Motor neuron (in vitro differentiated cells): ENCODE measurements at regions not wholly inside any gene's neighbourhood (a gene's known extent, or its start where the extent isn't known, plus 50 kb on each side); places are given as distances from the start of the nearest gene placed in this dataset.

Experiments used
- ATAC-seq, 8 experiments: fragments of 200-7000 bp; cut with Tn5 transposase; replicated peaks in 6 of 8; 2 replicates each; pipeline ENCODE4 v1.8.0; 2021; ENCODE audit warnings: mild to moderate bottlenecking in 8 of 8, moderate library complexity in 8 of 8
- H3K27ac ChIP-seq, 2 donors: fragments of 250-450 bp; sonication (Bioruptor Pico); 2 replicates each; pipeline ENCODE4 v1.9.0; 2021; ENCODE audit warnings: antibody characterized with exemption in 2 of 2, mild to moderate bottlenecking in 2 of 2, moderate library complexity in 1 of 2
- H3K4me1 ChIP-seq, 2 donors: fragments of 250-450 bp; sonication (Bioruptor Pico); replicated peaks in 1 of 2; 2 replicates each; pipeline ENCODE4 v1.6.1; 2021; ENCODE audit warnings: antibody characterized with exemption in 2 of 2, mild to moderate bottlenecking in 2 of 2, moderate library complexity in 1 of 2
- H3K4me3 ChIP-seq, 5 donors: fragments of 250-450 bp; sonication (Bioruptor Pico); 2 replicates each; pipeline ENCODE4 v1.9.0; 2021; ENCODE audit warnings: antibody characterized with exemption in 5 of 5, mild to moderate bottlenecking in 5 of 5, moderate library complexity in 4 of 5
- WGBS, 10 experiments: fragments of 450-650 bp; shearing (Covaris generic); methylation state at CpG; one replicate each; pipeline ENCODE4 v1.0.0; 2022; 5-methylcytosine and 5-hydroxymethylcytosine counted together
- in situ Hi-C, 9 experiments: fragments of 400-800 bp; cut with MboI; loops; one replicate each; pipeline ENCODE4 v1.15.0; 2021; ENCODE audit warnings: low sequenced_read_pairs in 9 of 9, low pct_unique_long_range_greater_than_20kb in 2 of 9; ENCODE audit not compliant: unreplicated experiment in 9 of 9

DNA sequence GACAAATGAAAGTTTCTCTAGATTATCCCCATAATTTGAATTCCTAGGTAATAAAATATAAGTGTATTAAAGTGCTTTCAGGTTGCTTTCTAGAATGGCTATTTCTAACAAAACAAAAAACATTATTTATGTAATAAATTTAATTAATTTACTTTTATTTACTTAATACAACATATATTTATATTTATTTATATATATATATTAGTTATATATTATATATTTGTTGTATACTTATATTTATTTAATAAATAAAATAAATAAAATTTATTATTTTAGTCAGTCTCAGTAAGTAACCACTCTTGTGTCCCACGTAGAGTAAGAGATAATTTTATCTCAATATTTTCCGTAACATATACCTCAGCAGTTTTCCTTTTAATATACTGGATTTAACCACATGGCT lies 1031.6 kb upstream of the CNTN5 start:
- Histone ChIP-seq H3K4me1 (no peaks in the 10 kb centered on the region), H3K27ac (no peak overlapping the region), H3K4me3 (no peak overlapping the region)
- 0 to 100% (median 82%) methylated on average over 1 to 2 of the region's 2 CpGs; no CpG with 5 or more reads in 2 of the 10 experiments for WGBS, 10 experiments
- in situ Hi-C loops = no loop called here
- ATAC-seq = no peak

DNA sequence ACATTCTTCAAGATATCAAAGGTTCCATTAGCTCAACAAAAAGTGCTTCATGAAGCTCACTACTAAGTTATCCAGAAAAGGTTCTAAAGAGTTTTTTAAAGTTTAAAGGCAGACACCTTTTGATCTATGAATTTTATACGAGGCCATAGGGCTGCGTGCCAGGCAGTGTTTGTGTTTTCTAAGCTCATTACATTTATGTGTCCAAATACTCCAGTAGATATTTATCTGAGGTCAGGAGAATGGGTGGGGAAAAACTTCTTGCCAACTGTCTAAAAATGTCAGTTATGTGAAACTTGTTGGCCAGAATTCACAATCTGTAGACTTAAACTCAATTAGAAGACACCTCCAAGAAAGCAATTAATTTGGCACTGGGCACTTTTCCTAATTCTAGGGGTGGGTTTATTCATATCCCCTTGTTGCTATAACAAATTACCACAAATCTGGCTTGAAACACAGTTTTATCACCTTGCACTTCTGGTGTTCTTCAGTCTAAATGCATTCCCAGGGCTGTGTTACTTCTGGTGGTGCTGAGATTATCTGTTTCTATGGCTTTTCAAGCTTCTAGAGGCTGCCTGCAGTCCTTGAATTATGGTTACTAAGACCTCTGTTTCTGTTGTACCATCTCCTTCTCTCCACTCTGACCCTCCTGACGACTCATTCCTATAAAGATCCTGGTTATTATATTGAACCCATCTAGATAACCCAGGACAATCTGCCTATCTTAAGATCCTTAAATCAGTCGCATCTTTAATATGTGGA lies 1030.4 kb upstream of the CNTN5 start:
- 0 to 96% (median 36%) methylated on average over 2 to 4 of the region's 4 CpGs; no CpG with 5 or more reads in 2 of the 10 experiments for WGBS, 10 experiments
- in situ Hi-C loops = no loop called here

DNA sequence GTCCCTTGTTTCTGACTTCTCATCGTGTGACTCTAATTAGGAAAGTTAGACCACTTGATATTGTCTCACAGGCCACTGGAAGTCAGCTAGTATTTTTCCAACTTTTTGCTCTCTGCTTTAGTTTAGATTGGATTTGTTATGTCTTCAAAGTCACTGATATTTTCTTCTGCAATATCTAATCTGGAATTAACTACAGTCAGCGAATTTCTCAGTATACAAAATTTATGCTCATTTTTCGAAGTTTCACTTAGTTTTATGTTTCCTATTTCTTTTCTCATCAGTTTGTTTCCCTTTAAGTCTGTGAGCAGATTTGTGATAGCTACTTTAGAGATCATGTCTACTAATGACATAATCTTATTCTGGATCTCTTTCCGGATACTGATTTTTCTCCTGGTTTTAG lies 1027.2 kb upstream of the CNTN5 start:
- no peak overlapping the region for H3K4me3 ChIP-seq
- H3K27ac ChIP-seq = no peak overlapping the region
- no peaks in the 10 kb centered on the region for H3K4me1 ChIP-seq
- 0 to 100% (median 94%) methylated on average over 2 to 4 of the region's 4 CpGs for WGBS, 10 experiments
- in situ Hi-C loops = no loop called here
- no peak for ATAC-seq

More for the DNA sequence above, 1030.4 kb upstream of the CNTN5 start:
- no peaks in the 10 kb centered on the region for H3K4me1 ChIP-seq
- no peak overlapping the region for H3K4me3 ChIP-seq
- H3K27ac ChIP-seq = no peak overlapping the region
- ATAC-seq = no peak

DNA sequence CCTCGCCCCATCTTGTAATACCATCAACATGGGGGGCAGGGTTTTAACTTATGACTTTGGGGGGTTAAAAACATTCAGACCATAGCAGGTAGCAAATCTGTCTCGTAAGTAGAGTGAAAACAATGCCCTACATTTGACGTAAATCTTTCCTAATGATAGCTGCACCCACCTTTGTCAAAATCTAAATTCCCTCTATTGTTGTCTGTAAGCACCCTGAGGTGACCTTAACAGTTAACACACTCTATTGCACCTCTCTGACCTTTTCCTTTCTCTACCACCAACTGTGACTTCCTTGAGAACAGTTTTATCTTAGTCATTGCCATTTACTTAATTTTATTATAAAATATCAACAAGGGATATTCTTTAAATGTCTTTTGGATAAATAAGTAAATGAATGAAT lies 1024.9 kb upstream of the CNTN5 start:
- in situ Hi-C loops = no loop called here
- no peaks in the 10 kb centered on the region for H3K4me1 ChIP-seq
- ATAC-seq = no peak
- no peak overlapping the region for H3K27ac ChIP-seq
- no peak overlapping the region for H3K4me3 ChIP-seq
- 0 to 84% (median 62%) methylated on average over 2 to 3 of the region's 3 CpGs; no CpG with 5 or more reads in 2 of the 10 experiments for WGBS, 10 experiments

DNA sequence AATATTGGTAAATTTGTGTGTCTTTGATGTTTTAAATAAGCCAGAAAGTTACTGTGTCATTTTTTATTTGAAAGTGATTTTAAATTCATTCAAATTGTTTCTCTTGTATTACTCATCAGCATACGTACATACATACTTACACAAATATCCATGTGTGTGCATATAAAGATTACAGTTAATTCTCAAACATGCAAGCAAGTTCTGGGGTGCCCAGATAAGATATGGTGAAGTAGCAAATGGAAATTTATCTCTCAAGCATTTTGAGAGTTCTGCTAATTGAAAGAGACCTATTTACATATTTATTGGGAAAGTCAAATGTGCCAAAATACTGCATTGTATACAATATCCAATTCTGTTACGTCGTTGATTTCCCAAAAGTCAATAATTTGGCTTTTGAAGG lies 1024.0 kb upstream of the CNTN5 start:
- in situ Hi-C loops = no loop called here
- no peak overlapping the region for H3K27ac ChIP-seq
- no peaks in the 10 kb centered on the region for H3K4me1 ChIP-seq
- no peak for ATAC-seq
- no peak overlapping the region for H3K4me3 ChIP-seq
- WGBS, 10 experiments = 5 to 93% (median 86%) methylated on average over 1 to 3 of the region's 3 CpGs

DNA sequence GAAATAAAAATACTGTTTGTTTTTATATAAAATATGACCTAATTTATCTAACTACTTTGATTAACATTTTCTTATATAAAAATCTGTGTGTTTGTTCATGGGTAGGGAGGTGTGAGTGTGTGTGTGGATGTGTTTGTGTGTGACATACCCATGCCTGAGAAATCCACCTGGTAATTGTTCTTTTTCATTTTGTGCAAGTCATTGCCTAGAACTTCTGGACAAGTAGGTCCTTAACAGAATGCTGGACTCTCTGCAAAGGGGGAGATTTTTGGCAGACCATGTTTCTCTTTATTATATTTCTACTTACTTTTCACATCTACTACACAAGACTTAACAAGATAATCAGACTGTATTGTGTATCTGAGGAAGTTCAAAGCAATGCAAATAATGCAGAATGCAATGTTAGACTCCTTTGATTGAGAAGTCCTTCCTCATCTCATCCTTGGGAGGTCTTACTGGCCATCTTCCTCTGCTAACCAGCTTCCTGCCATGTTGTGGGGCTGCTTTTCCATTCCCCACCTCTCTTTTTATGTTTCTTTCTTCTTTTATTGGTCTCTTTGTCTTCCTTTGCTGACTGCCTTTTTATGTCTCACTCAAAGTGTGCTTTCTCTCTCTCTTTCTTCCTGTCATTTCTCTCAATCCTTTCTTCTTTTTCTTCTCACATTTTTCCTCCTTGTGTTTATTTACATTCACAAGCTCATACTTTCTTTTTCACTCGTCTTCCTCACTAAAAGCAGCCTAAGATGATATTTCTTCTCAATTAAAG lies 1017.0 kb upstream of the CNTN5 start:
- ATAC-seq = no peak
- Histone ChIP-seq H3K4me1 (no peaks in the 10 kb centered on the region), H3K4me3 (no peak overlapping the region), H3K27ac (no peak overlapping the region)
- in situ Hi-C loops = no loop called here
- WGBS, 10 experiments = 0 to 100% (median 46%) methylated on average over 1 of the region's 1 CpG

DNA sequence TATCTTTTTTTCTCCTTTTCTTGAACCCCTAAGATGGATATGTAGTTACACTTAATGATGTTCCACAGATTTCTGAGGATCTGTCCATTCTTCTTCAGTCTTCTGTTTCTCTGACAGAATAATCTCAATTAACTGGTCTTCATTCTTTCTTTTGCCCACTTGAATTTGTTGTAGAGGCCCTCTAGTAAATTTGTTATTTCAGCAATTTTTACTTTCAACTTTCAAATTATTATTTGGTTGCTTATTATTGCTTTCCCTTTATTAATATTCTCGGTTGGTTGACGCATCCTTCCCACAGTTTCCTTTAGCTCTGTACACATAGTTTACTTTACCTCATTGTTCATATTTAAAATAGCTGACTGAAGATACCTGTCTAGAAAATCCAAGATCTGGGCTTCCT lies 1013.7 kb upstream of the CNTN5 start:
- Histone ChIP-seq H3K4me1 (no peaks in the 10 kb centered on the region), H3K4me3 (no peak overlapping the region), H3K27ac (no peak overlapping the region)
- WGBS, 10 experiments = 13 to 100% (median 96%) methylated on average over 2 of the region's 2 CpGs
- in situ Hi-C loops = no loop called here
- ATAC-seq = no peak

DNA sequence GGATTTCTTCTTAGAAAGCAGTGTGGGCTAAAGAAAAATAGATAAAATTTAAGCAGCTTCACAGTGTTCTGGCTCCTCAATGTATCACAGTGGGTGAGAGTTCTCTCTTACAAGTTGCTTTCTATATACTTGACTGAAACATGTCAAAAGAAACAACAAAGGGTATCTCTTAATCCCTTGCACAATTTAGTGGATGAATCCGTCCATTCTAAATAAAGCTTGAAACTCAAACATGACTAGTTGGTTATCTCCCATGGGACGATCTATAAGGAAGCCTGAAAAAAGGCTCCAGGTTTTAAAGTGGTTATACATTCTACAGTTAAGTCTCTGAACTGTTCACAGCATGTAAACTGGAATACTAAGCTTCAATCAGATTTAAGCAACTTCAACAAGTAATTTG lies 993.1 kb upstream of the CNTN5 start:
- 0 to 100% (median 83%) methylated on average over 1 to 2 of the region's 2 CpGs; no CpG with 5 or more reads in 1 of the 10 experiments for WGBS, 10 experiments
- no peaks in the 10 kb centered on the region for H3K4me1 ChIP-seq
- no peak overlapping the region for H3K4me3 ChIP-seq
- no peak overlapping the region for H3K27ac ChIP-seq
- in situ Hi-C loops = no loop called here
- ATAC-seq = no peak

DNA sequence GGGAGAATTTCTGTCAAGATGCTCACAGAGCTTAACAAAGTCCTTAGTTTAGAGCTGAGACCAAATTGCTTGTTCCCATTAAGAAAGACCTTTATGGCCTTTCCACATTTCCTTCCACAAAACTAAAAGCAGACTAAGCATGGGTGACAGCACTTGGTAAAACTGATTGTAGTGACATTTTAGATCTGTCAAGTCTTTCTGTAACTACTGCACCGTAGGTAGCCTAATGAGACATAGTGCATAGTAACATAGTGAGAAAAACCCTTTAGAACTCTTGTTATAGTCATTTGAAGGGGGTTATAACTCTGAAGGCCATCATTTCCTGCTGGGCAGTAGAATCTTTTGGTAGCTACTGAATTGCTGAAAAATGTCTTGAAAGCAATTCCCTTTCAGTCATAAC lies 990.9 kb upstream of the CNTN5 start:
- no peak for ATAC-seq
- in situ Hi-C loops = no loop called here
- no peaks in the 10 kb centered on the region for H3K4me1 ChIP-seq
- WGBS, 10 experiments = 0 to 100% (median 72%) methylated on average over 1 of the region's 1 CpG; no CpG with 5 or more reads in 2 of the 10 experiments
- no peak overlapping the region for H3K27ac ChIP-seq
- H3K4me3 ChIP-seq = no peak overlapping the region

DNA sequence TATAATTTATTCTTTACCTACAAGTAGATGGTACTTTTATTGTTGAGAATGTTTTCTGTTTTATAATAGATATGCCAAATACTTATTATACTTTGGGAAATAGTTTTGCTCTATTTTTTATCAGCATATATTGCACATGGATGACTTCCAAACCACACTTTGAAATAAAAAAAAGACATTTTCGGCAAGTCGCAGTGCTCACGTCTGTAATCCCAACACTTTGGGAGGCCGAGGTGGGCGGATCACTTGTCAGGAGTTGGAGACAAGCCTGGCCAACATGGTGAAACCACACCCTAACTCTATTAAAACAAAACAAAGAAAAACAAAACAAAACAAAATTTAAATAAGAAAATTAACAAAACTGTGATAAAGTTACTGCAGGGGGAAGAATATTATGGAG lies 983.9 kb upstream of the CNTN5 start:
- in situ Hi-C loops = no loop called here
- Histone ChIP-seq H3K4me3 (no peak overlapping the region), H3K27ac (no peak overlapping the region), H3K4me1 (no peaks in the 10 kb centered on the region)
- WGBS, 10 experiments = 5 to 97% (median 85%) methylated on average over 3 to 5 of the region's 5 CpGs; no CpG with 5 or more reads in 1 of the 10 experiments
- no peak for ATAC-seq

DNA sequence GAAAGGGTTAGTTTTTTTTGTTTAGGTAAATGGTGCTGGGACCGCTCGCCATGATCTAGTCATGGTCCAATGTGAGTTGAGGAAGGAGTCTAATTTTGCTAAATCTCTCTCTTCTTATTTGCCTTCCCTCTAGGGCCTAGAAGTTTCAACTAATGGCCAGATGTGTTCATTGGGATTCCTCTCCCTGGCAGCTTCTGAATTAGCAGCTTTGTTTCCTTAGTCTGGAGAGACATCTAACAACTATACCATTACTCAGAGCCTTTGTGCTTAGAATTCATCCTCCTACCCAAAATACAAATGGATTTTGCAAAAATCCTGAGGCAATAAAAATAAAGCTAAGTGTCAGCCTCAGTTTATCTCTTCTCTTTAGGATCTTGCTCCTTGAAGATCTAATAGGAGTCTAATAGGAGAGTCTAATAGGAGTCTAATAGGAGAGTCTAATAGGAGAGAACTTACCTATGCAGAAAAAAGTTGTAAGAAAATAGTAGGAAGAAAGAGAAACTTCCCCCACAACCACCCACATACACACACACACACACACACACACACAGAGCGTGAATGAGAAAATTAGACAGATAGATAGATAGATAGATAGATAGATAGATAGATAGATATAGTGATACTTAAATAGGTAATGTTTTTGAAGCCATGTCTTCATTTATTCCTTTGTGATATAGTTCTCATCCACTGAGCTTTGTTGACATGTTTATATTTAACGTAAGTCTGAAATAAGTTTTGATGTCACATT lies 980.5 kb upstream of the CNTN5 start:
- Histone ChIP-seq H3K27ac (no peak overlapping the region), H3K4me1 (no peaks in the 10 kb centered on the region), H3K4me3 (no peak overlapping the region)
- in situ Hi-C loops = no loop called here
- 7 to 100% (median 96%) methylated on average over 1 to 3 of the region's 4 CpGs; no CpG with 5 or more reads in 2 of the 10 experiments for WGBS, 10 experiments
- no peak for ATAC-seq

DNA sequence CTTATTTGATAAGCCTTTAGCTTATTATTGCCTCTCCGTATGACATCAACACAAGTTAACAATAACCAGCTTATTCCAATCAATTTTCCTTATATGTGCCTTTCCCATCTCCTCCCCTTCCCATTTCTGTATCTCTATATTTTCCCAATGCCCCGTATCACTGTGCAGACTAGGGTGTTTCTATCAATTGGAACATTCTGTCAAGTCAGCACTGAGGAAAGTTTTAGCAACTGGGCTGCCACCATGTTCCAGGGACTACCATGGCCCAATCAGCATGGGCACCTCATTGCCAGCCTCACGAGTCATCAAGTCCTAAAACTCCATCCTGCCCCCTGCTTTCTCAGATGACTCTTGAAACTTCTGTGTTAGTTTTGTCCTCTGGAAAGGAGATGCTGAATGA lies 973.1 kb upstream of the CNTN5 start:
- ATAC-seq = no peak
- in situ Hi-C loops = no loop called here
- no peaks in the 10 kb centered on the region for H3K4me1 ChIP-seq
- WGBS, 10 experiments = 0 to 100% (median 82%) methylated on average over 1 to 3 of the region's 3 CpGs
- H3K27ac ChIP-seq = no peak overlapping the region
- no peak overlapping the region for H3K4me3 ChIP-seq

DNA sequence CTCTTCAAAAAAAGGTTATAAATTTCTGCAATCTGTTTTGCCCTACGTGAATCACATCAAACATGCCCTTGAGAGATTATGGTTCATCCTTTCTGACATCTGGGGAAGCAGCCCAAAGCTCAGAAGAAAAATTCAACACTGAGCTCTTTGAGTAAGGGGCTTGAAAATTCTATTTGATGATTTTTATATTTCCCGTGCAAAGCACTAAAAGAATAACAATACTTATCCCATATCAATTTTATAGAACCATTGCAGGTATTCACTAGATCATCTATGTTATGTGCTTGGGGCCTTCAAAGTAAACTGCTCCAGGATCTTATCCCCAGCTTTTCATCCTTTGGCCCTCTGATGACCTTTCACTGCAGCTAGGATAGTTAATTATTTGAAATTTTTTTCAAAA lies 966.9 kb upstream of the CNTN5 start:
- Histone ChIP-seq H3K4me3 (no peak overlapping the region), H3K4me1 (no peaks in the 10 kb centered on the region), H3K27ac (no peak overlapping the region)
- no peak for ATAC-seq
- 0 to 100% (median 78%) methylated on average over 1 to 2 of the region's 2 CpGs; no CpG with 5 or more reads in 1 of the 10 experiments for WGBS, 10 experiments
- in situ Hi-C loops = no loop called here
